H1 (cell line): ENCODE measurements at regions not wholly inside any gene's neighbourhood (a gene's known extent, or its start where the extent isn't known, plus 50 kb on each side); places are given as distances from the start of the nearest gene placed in this dataset.

Experiments used
- CTCF ChIA-PET: fragments of 300-600 bp; sonication (Branson Sonifier 250); formaldehyde crosslinking; loops from one replicate; lab custom pipeline; 2021; ENCODE audit not compliant: partially characterized antibody; lab: Charles Lee
- POLR2A ChIA-PET: fragments of 300-600 bp; sonication (Branson Sonifier 250); formaldehyde crosslinking; loops from one replicate; lab custom pipeline; 2021; ENCODE audit warnings: inconsistent platforms; ENCODE audit not compliant: partially characterized antibody; lab: Charles Lee
- DNase-seq, 2 experiments: peaks; one replicate each; pipeline versions ENCODE4 v3.0.0 to v3.0.0-alpha.2; 2010 to 2022; ENCODE audit warnings: low spot score in 2 of 2, low read depth in 1 of 2, mixed read lengths in 1 of 2
- FAIRE-seq: peaks from 2 replicates; lab custom pipeline; 2011; peaks lifted over from hg19 to GRCh38; lab: Jason Lieb, UNC
- H2AFZ ChIP-seq: 2 replicates; pipeline ENCODE4 v1.8.1; 2012; ENCODE audit warnings: low read length, inconsistent platforms
- H2AK5ac ChIP-seq: 2 replicates; pipeline ENCODE4 v1.6.1; 2013; ENCODE audit warnings: low read depth, low read length
- H2BK120ac ChIP-seq: replicated peaks from 2 replicates; pipeline ENCODE3; 2013; ENCODE audit warnings: low read depth, low read length, inconsistent platforms
- H2BK12ac ChIP-seq: 2 replicates; pipeline ENCODE4 v1.6.1; 2013; ENCODE audit warnings: low read depth, low read length
- H2BK15ac ChIP-seq: 2 replicates; pipeline ENCODE4 v1.6.1; 2013; ENCODE audit warnings: low read length
- H2BK20ac ChIP-seq: 2 replicates; pipeline ENCODE4 v1.6.1; 2013; ENCODE audit warnings: low read length
- H2BK5ac ChIP-seq: 2 replicates; pipeline ENCODE4 v1.6.1; 2013; ENCODE audit warnings: low read depth, low read length
- H3K14ac ChIP-seq: 2 replicates; pipeline ENCODE4 v1.6.1; 2013; ENCODE audit warnings: inconsistent platforms; ENCODE audit not compliant: insufficient read length
- H3K18ac ChIP-seq: 2 replicates; pipeline ENCODE4 v1.6.1; 2013; ENCODE audit warnings: low read length; ENCODE audit errors: extremely low read depth
- H3K23ac ChIP-seq: 2 replicates; pipeline ENCODE4 v1.6.1; 2013; ENCODE audit warnings: inconsistent platforms; ENCODE audit not compliant: insufficient read length
- H3K23me2 ChIP-seq: 2 replicates; pipeline ENCODE4 v1.6.1; 2013; ENCODE audit warnings: low read depth, low read length
- H3K27ac ChIP-seq: 2 replicates; pipeline ENCODE4 v1.6.1; 2011; ENCODE audit warnings: low read depth, low read length, inconsistent platforms
- H3K27me3 ChIP-seq, 4 experiments: replicated peaks in 1 of 4; 1 replicate in 1 of 4; 2 replicates in 3 of 4; pipeline versions ENCODE4 v1.6.1 to v1.8.1; 2011 to 2013; ENCODE audit warnings: low read length in 3 of 4, mild to moderate bottlenecking in 3 of 4, inconsistent platforms in 2 of 4, mixed read lengths in 2 of 4, moderate library complexity in 1 of 4; ENCODE audit not compliant: control insufficient read depth in 3 of 4, insufficient read depth in 3 of 4; ENCODE audit errors: extremely low read depth in 1 of 4
- H3K36me3 ChIP-seq, 4 experiments: 2 replicates each; pipeline versions ENCODE4 v1.6.1 to v1.8.1; 2011 to 2013; ENCODE audit warnings: mild to moderate bottlenecking in 4 of 4, low read length in 3 of 4, moderate library complexity in 2 of 4, control low read depth in 1 of 4, inconsistent platforms in 1 of 4; ENCODE audit not compliant: insufficient read depth in 4 of 4, control insufficient read depth in 2 of 4
- H3K4ac ChIP-seq: replicated peaks from 2 replicates; pipeline ENCODE3; 2013; ENCODE audit warnings: low read length, low read depth, mixed read lengths, inconsistent platforms; ENCODE audit not compliant: insufficient read length
- H3K4me1 ChIP-seq, 4 experiments: replicated peaks in 1 of 4; 1 replicate in 1 of 4; 2 replicates in 3 of 4; pipeline versions ENCODE4 v1.6.1 to v1.8.1; 2011 to 2013; ENCODE audit warnings: low read length in 3 of 4, inconsistent platforms in 2 of 4, mixed read lengths in 1 of 4; ENCODE audit not compliant: insufficient read depth in 4 of 4, control insufficient read depth in 3 of 4
- H3K4me2 ChIP-seq, 2 experiments: 2 replicates each; pipeline versions ENCODE4 v1.6.1 to v1.8.1; 2011 to 2013; ENCODE audit warnings: low read depth in 2 of 2, low read length in 2 of 2, control low read depth in 1 of 2, inconsistent platforms in 1 of 2, mild to moderate bottlenecking in 1 of 2; ENCODE audit not compliant: insufficient read depth in 1 of 2
- H3K4me3 ChIP-seq, 4 experiments: fragments of 200-600, 300-600 bp in 1 of 4; sonication (generic), shearing (Covaris generic), sonication (Bioruptor Twin) in 1 of 4; 2 replicates each; pipeline versions ENCODE4 v1.5.1 to v1.8.1; 2011 to 2016; ENCODE audit warnings: low read length in 4 of 4, low read depth in 3 of 4, control low read depth in 2 of 4, inconsistent platforms in 2 of 4, mild to moderate bottlenecking in 2 of 4, mixed read lengths in 1 of 4, moderate library complexity in 1 of 4; ENCODE audit not compliant: insufficient read depth in 2 of 4; ENCODE audit errors: extremely low read depth in 1 of 4
- H3K56ac ChIP-seq: replicated peaks from 2 replicates; pipeline ENCODE3; 2013; ENCODE audit warnings: low read depth, mild to moderate bottlenecking, mixed read lengths, low read length, inconsistent platforms; ENCODE audit not compliant: insufficient read length
- H3K79me1 ChIP-seq: 2 replicates; pipeline ENCODE4 v1.6.1; 2013; ENCODE audit warnings: low read depth, low read length, control low read depth
- H3K79me2 ChIP-seq, 2 experiments: 2 replicates each; pipeline versions ENCODE4 v1.6.1 to v1.8.1; 2012 to 2013; ENCODE audit warnings: low read length in 2 of 2, mild to moderate bottlenecking in 2 of 2, inconsistent platforms in 1 of 2; ENCODE audit not compliant: insufficient read depth in 2 of 2, control insufficient read depth in 1 of 2
- H3K9ac ChIP-seq, 4 experiments: replicated peaks in 1 of 4; 1 replicate in 1 of 4; 2 replicates in 3 of 4; pipeline versions ENCODE4 v1.6.1 to v1.8.1; 2011 to 2013; ENCODE audit warnings: low read depth in 3 of 4, low read length in 3 of 4, control low read depth in 2 of 4, mild to moderate bottlenecking in 2 of 4, moderate library complexity in 2 of 4, inconsistent platforms in 1 of 4; ENCODE audit errors: extremely low read depth in 1 of 4
- H3K9me3 ChIP-seq, 2 experiments: 2 replicates each; pipeline versions ENCODE4 v1.6.1 to v1.8.1; 2012 to 2013; ENCODE audit warnings: mild to moderate bottlenecking in 2 of 2, moderate library complexity in 2 of 2, control low read depth in 1 of 2, inconsistent platforms in 1 of 2, low read depth in 1 of 2, low read length in 1 of 2, mixed read lengths in 1 of 2; ENCODE audit not compliant: insufficient read depth in 2 of 2
- H4K20me1 ChIP-seq, 2 experiments: replicated peaks in 1 of 2; 2 replicates each; pipeline versions ENCODE3 to v1.8.1; 2011 to 2013; ENCODE audit warnings: inconsistent platforms in 2 of 2, low read length in 2 of 2, mild to moderate bottlenecking in 1 of 2; ENCODE audit not compliant: insufficient read depth in 2 of 2, control insufficient read depth in 1 of 2
- H4K5ac ChIP-seq: 2 replicates; pipeline ENCODE4 v1.6.1; 2013; ENCODE audit warnings: low read length, low read depth, mixed read lengths, inconsistent platforms; ENCODE audit not compliant: insufficient read length
- H4K8ac ChIP-seq: 2 replicates; pipeline ENCODE4 v1.8.0; 2013; ENCODE audit warnings: mild to moderate bottlenecking, moderate library complexity, low read length, inconsistent platforms; ENCODE audit not compliant: insufficient read depth; ENCODE audit errors: extremely low read depth
- H4K91ac ChIP-seq: replicated peaks from 2 replicates; pipeline ENCODE3; 2013; ENCODE audit warnings: low read length, mixed read lengths, inconsistent platforms; ENCODE audit not compliant: insufficient read length
- CEBPB ChIP-seq: IDR thresholded peaks from 2 replicates; pipeline ENCODE4 v1.6.1; 2012; ENCODE audit warnings: low read depth, low read length
- SIN3A ChIP-seq, 2 experiments: IDR thresholded peaks in 1 of 2; conservative IDR thresholded peaks in 1 of 2; 2 replicates each; pipeline ENCODE4 v1.6.1; 2011 to 2012; ENCODE audit warnings: low read length in 2 of 2, improper control_type of control experiment in 1 of 2, low read depth in 1 of 2, mild to moderate bottlenecking in 1 of 2
- WGBS, 2 experiments: shearing (Covaris generic) in 1 of 2; methylation state at CpG; one replicate each; pipeline versions ENCODE4 v1.1.6 to v1.1.7; 2013 to 2015; ENCODE audit warnings: low lambda C conversion rate in 2 of 2, mixed read lengths in 2 of 2, inconsistent platforms in 1 of 2, low coverage in 1 of 2, missing lambda C conversion rate in 1 of 2; ENCODE audit not compliant: insufficient replicate concordance in 2 of 2, insufficient coverage in 1 of 2, insufficient read length in 1 of 2; ENCODE audit errors: extremely low coverage in 1 of 2, missing lambda C conversion rate in 1 of 2; 5-methylcytosine and 5-hydroxymethylcytosine counted together

GRCh38 chr4:72899214-72899613 is 170.3 kb downstream of the COX18 start:
- DNase-seq (no peak), FAIRE-seq (peak; percentile 55)
- Histone ChIP-seq H3K79me1 (no peaks in the 10 kb centered on the region), H4K8ac (no peak overlapping the region), H2BK15ac (no peak overlapping the region), H2BK20ac (no peak overlapping the region), H2AFZ (peak overlapping the region; percentile 69; the same call in 1 of the 2 replicates), H2BK12ac (no peak overlapping the region), H3K23me2 (no peaks in the 10 kb centered on the region), H3K56ac (no peak overlapping the region), H3K14ac (no peak overlapping the region), H2BK120ac (no peak overlapping the region), H4K91ac (no peak overlapping the region), H3K4ac (no peak overlapping the region), H3K4me2 (no peak overlapping the region), H3K4me3 (no peak overlapping the region), H2AK5ac (no peak overlapping the region), H3K23ac (no peak overlapping the region), H3K27me3 (no peaks in the 10 kb centered on the region), H3K4me1 (peaks cover 0 to 6% (median 2%) of the 10 kb centered on the region in 4 experiments; a peak in 2 of 7 replicates), H3K18ac (no peak overlapping the region), H2BK5ac (no peak overlapping the region), H3K79me2 (no peaks in the 10 kb centered on the region), H4K5ac (no peak overlapping the region), H3K27ac (no peak overlapping the region), H3K36me3 (no peaks in the 10 kb centered on the region), H4K20me1 (no peaks in the 10 kb centered on the region), H3K9ac (no peak overlapping the region), H3K9me3 (no peaks in the 10 kb centered on the region; a peak in 1 of 4 replicates)
- CTCF ChIA-PET: interaction anchor here (0.6 kb wide), 1 partner anchor 130 kb away, joined by 3 read pairs; no protein-coding TSS in a partner anchor
- 86% methylated on average over 6 of the region's 6 CpGs; no CpG with 5 or more reads in 1 of the 2 experiments for WGBS, 2 experiments
- POLR2A ChIA-PET: no interaction called here
- TF ChIP-seq CEBPB (peak; percentile 32; the same call in 1 of the 2 replicates), SIN3A (conservative IDR thresholded peaks at IDR 0.05 in 1 of 2, IDR thresholded peaks at IDR 0.05 in 1 of 2; ENCODE audit: low read depth in 1 of 2, low read length in 2 of 2) (no peak)
